Memory B cell (primary cell): ENCODE measurements at regions not wholly inside any gene's neighbourhood (a gene's known extent, or its start where the extent isn't known, plus 50 kb on each side); places are given as distances from the start of the nearest gene placed in this dataset.

ENCODE experiments used
- ATAC-seq: fragments of 150-1000 bp; cut with Tn5 transposase; 2 replicates; pipeline ENCODE4 v1.10.0; 2021; ENCODE audit warnings: low read depth, mild to moderate bottlenecking, moderate library complexity
- DNase-seq, 2 donors: peaks; one replicate each; pipeline ENCODE4 v3.0.0; 2022; ENCODE audit warnings: low spot score in 2 of 2
- H3K27ac Mint-ChIP-seq: one replicate; pipeline ENCODE4 v1.8.0; 2022; ENCODE audit warnings: mild to moderate bottlenecking, moderate library complexity, mixed read lengths
- H3K27me3 Mint-ChIP-seq: one replicate; pipeline ENCODE4 v1.8.0; 2022; ENCODE audit warnings: mixed read lengths
- H3K36me3 Mint-ChIP-seq: one replicate; pipeline ENCODE4 v1.8.0; 2022; ENCODE audit warnings: mild to moderate bottlenecking, mixed read lengths
- H3K4me1 Mint-ChIP-seq: one replicate; pipeline ENCODE4 v1.8.0; 2022; ENCODE audit warnings: mixed read lengths
- H3K4me3 Mint-ChIP-seq: one replicate; pipeline ENCODE4 v1.8.0; 2022; ENCODE audit warnings: mild to moderate bottlenecking, moderate library complexity, mixed read lengths
- H3K9me3 Mint-ChIP-seq: one replicate; pipeline ENCODE4 v1.8.0; 2022; ENCODE audit warnings: mixed read lengths

DNA sequence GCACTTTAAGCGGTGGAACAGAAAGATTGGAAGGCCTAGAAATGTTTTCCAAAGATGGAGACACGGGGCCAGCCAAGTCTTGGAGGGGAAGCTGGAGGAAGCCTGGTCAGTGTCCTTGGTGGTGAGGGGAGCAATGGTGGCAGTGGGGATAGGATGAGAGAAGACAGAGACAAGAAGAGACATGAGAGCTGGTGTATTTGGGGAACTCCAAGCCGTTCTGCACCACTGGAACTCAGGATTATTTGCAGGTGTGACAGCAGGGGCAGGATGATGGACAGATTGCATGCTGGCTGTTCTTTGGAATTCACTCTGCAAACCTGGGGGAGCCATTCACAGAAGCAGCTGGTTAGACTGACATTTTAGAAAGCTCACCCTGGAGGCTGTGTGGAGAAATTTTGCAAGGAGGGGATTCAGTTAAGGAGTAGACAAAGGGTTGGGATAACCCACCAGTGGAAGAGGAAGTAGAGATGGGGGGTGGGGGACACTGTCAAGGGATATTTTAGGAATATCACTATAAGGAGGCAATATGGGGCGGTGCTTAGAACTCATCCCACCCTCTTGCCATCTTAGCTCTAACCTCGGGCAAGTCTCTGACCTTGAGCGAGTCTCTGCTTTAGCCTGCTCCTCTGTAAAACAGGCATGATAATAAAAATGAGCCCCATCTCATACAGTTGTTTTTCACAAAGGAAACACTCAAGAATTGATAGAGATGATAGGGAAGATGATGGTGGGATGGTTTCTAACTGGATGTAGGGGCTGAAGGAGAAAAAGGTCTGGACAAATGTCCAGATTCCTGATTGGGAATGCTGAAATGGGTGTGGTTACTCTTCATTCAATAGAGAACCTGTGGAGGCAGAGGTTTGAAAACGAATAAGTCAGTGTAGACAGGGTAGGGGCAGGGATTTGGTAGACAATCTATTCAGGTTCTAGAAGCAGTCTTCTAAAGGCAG is 175.8 kb downstream of the MYCN start:
- Mint-ChIP-seq H3K27ac (no peak overlapping the region), H3K4me1 (no peaks in the 10 kb centered on the region), H3K36me3 (no peaks in the 10 kb centered on the region), H3K27me3 (peaks cover 2% of the 10 kb centered on the region), H3K9me3 (no peaks in the 10 kb centered on the region), H3K4me3 (no peak overlapping the region)
- ATAC-seq (no peak), DNase-seq (no peak)

DNA sequence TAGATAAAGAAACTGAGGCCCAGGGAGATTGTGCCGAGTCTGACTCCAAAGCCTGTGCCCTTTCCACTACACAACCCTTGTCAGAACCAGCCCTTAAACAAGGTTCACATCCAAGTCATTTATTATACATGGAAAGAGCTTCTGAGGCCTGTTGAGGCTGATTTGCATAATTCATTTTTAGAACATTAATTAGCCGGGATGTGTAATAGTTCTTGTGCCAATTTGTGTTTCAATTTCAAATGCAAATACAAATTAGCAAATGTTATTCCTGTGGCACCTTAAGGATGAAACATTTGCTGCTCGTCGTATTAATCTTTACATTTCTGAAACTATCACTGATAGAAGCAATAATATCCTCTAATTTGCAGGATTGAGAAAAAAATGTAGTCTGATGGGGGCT is 174.9 kb downstream of the MYCN start:
- no peaks in the 10 kb centered on the region for H3K4me1 Mint-ChIP-seq
- H3K4me3 Mint-ChIP-seq: no peak overlapping the region
- H3K36me3 Mint-ChIP-seq: no peaks in the 10 kb centered on the region
- ATAC-seq (no peak), DNase-seq (no peak)
- no peaks in the 10 kb centered on the region for H3K9me3 Mint-ChIP-seq
- H3K27ac Mint-ChIP-seq: no peak overlapping the region
- peaks cover 2% of the 10 kb centered on the region for H3K27me3 Mint-ChIP-seq

DNA sequence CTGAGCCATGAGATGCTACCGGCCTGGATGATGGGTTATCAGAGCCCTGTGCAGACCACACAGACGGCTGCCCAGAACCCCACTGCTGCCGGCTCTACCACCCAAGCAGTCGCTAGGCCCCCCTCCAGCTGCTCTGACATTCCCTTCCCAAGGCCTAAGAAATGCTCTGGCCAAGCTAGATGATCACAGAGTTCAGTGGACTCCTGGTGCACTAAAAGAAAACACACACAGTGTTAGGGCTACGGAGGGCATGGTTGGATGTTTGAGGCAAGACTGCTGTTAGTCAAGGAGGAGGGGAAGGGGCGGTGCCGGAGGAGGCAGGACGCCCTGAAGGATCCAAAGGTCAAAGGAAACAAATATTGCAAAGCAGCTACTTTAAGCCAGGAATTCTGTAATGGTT is 174.5 kb downstream of the MYCN start:
- Mint-ChIP-seq H3K36me3 (no peaks in the 10 kb centered on the region), H3K27ac (no peak overlapping the region), H3K4me3 (no peak overlapping the region), H3K9me3 (no peaks in the 10 kb centered on the region), H3K27me3 (peaks cover 2% of the 10 kb centered on the region), H3K4me1 (no peaks in the 10 kb centered on the region)
- no peak for DNase-seq
- ATAC-seq: no peak

DNA sequence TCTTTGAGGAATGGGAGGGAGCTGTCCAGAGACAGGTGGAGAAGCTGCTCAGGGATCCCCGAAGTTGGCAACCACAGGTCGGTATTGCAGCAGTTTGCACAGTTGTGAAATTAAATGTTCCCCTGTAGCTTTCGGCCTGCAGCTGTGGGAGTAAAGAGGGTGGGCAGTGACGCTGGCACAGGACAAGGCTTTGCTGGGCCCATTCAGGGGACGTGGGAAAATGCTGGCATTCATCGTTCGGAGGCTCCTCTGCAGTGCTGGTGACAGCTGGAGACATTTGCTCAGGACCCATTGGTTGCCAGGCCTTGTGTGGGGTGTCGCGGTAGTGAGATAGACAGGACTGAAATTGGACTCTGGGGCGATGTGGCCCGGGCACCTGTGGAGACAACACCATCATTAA is 173.7 kb downstream of the MYCN start:
- no peak for ATAC-seq
- Mint-ChIP-seq H3K36me3 (no peaks in the 10 kb centered on the region), H3K27ac (no peak overlapping the region), H3K4me3 (no peak overlapping the region), H3K9me3 (no peaks in the 10 kb centered on the region), H3K4me1 (no peaks in the 10 kb centered on the region), H3K27me3 (peaks cover 2% of the 10 kb centered on the region)
- no peak for DNase-seq

DNA sequence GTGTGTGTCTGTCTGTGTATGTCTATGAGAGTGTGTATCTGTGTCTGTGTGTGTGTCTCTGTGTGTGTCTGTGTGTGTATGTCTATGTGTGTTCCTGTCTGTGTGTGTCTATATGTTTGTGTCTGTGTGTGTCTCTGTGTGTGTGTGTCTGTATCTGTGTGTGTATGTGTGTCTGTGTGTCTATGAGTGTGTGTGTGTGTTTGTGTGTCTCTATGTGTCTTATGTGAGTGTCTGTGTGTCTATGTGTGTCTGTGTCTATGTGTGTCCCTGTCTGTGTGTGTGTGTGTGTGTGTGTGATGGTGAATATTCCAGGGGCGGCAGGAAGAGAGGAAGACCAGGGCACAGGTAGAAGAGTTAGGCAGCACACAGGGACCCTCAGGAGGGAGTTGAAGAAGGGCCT is 173.2 kb downstream of the MYCN start:
- Mint-ChIP-seq H3K4me3 (no peak overlapping the region), H3K9me3 (no peaks in the 10 kb centered on the region), H3K36me3 (no peaks in the 10 kb centered on the region), H3K4me1 (no peaks in the 10 kb centered on the region), H3K27ac (no peak overlapping the region), H3K27me3 (peaks cover 2% of the 10 kb centered on the region)
- ATAC-seq (no peak), DNase-seq (no peak)

DNA sequence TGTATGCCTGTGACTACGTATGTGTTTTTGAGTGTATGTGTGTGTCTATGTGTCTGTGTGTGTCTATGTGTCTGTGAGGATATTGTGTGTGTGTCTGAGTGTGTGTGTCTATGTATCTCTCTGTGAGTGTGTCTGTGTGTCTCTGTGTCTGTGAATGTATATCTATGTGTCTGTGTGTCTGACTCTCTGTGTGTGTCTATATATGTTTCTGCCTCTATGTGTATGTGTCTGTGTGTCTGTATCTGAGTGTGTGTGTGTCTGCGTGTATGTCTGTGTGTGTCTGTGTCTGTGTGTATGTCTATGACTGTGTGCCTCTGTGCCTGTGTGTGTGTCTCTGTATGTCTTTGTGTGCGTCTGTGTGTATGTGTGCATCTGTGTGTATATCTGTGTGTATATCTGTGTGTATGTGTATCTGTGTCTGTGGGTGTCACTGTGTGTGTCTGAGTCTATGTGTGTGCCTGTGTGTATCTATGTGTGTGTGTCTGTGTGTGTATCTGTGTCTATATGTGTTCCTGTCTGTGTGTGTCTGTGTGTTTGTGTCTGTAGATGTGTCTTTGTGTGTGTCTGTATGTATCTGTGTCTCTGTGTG is 172.7 kb downstream of the MYCN start:
- Mint-ChIP-seq H3K36me3 (no peaks in the 10 kb centered on the region), H3K4me1 (no peaks in the 10 kb centered on the region), H3K4me3 (no peak overlapping the region), H3K27ac (no peak overlapping the region), H3K27me3 (peaks cover 2% of the 10 kb centered on the region), H3K9me3 (no peaks in the 10 kb centered on the region)
- ATAC-seq: no peak
- no peak for DNase-seq

DNA sequence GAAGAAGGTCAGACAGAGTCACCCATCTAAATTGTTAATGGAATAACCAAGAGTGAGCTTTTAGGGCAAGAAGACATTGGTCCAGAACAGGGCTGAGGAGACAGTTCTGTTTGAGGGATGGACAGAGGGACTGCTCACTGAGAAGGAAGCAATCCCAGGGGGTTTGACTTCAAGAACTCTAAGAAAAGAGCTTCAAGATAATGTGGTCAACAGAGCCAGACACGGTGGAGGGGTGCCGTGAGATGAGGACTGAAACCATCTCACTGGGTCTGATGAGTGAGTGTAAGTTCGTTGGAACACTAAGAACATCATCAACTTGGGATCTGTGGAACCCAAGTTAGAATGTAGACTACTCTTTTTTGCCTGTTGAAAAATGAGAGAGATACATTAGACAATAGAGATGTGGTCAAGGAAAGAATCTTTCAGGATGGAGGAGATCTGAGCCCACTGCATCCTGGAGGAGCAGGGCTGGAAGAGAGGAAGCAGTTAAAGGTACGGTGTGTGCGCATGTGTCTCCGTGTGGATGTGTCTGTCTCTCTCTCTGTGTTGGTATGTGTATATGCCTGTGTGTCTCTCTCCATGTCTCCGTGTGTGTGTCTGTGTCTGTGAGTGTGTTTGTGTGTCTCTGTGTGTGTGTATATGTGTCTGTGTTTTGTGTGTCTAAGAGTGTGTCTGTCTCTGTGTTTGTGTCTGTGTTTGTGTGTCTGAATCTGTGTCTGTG is 172.1 kb downstream of the MYCN start:
- Mint-ChIP-seq H3K4me3 (no peak overlapping the region), H3K4me1 (no peaks in the 10 kb centered on the region), H3K9me3 (no peaks in the 10 kb centered on the region), H3K36me3 (no peaks in the 10 kb centered on the region), H3K27ac (no peak overlapping the region), H3K27me3 (peaks cover 2% of the 10 kb centered on the region)
- no peak for DNase-seq
- ATAC-seq: no peak

DNA sequence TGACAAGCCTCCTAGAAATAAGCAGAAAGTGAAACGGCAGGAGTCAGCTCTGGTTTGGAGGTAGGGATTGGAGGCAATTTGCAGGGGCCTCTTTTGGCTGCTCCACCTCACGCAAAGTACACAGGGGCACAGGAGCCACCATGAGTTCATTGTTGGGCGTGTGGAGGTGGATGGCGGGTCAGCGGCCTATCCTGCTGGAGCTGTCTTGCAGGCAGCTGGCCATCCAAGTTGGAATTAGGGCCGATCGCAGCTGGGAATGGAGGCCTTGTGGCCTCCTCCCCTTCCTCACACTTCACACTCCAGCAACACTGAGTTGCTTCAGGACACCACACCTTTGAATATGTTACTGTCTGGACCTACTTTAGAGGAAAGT is 171.5 kb downstream of the MYCN start:
- Mint-ChIP-seq H3K9me3 (no peaks in the 10 kb centered on the region), H3K4me3 (no peak overlapping the region), H3K27me3 (peaks cover 2% of the 10 kb centered on the region), H3K4me1 (no peaks in the 10 kb centered on the region), H3K27ac (no peak overlapping the region), H3K36me3 (no peaks in the 10 kb centered on the region)
- no peak for ATAC-seq
- DNase-seq: no peak

DNA sequence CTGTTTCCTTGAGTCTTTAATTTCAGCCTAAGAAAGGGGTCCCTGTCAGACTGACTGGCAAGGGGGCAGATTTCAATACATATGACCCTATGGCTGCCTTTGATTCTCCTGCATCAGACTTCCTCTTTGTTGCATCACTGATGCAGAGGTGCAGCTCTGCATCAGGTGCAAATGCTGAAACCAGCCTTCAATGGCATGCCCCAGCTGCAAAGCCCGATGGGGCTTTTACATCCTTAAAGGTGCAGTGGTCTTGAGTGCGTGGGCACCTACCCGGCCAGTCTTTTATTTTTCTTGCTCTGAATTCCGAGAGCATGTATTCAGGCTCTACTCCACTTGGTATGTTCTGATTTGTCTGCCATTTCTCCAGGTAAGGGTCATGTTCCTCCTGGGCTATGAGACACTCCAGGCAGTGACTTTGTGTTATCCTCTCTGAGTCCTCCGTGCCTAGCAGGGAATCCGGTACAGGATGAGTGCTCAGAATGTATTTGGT is 169.5 kb downstream of the MYCN start:
- Mint-ChIP-seq H3K4me3 (no peak overlapping the region), H3K27ac (no peak overlapping the region), H3K27me3 (peaks cover 2% of the 10 kb centered on the region), H3K36me3 (no peaks in the 10 kb centered on the region), H3K4me1 (no peaks in the 10 kb centered on the region), H3K9me3 (no peaks in the 10 kb centered on the region)
- no peak for DNase-seq
- ATAC-seq: no peak

DNA sequence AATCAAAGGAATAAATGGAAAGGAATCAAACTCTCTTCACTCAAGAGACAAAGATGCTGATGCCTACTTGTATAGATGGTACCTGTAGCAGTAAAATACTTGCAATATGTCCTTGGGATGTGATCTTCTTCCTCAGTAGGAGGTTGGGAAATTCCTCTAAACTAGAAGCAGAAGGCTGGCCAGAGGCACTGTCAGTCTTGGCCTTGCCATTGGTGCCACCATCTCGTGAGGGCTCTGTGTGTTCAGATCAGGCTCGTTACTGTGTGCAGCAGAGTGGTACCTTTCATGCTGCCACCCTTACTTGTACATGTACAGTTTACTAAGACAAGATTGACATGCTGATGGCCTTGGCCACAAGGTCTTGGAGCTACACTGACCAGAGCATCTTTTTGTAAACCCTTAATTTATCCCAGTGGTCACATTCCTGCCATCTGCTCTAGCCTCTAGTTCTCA is 169.0 kb downstream of the MYCN start:
- Mint-ChIP-seq H3K4me3 (no peak overlapping the region), H3K27ac (no peak overlapping the region), H3K36me3 (no peaks in the 10 kb centered on the region), H3K27me3 (peaks cover 2% of the 10 kb centered on the region), H3K9me3 (no peaks in the 10 kb centered on the region), H3K4me1 (no peaks in the 10 kb centered on the region)
- DNase-seq (no peak), ATAC-seq (no peak)

DNA sequence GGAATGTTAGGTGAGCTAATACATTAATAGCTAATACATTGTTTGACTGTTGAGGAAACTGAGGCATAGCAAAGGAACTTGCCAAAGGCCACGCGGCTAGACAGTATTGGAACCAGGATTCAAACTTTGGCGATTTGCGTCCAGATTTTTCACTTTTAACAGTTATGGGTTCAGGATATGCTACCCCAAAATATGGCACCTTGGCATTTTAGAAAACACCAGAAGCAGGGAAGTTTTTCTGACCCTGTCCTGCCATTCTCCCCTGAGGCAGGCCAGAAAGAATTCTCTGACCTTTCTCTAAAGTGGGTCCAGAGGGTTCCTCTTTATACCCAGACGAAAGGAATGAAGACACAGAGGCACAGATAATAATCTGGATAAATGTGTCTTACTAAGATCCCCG is 166.9 kb downstream of the MYCN start:
- Mint-ChIP-seq H3K4me3 (no peak overlapping the region), H3K36me3 (no peaks in the 10 kb centered on the region), H3K4me1 (no peaks in the 10 kb centered on the region), H3K9me3 (no peaks in the 10 kb centered on the region), H3K27me3 (peaks cover 2% of the 10 kb centered on the region), H3K27ac (no peak overlapping the region)
- DNase-seq (no peak), ATAC-seq (no peak)

DNA sequence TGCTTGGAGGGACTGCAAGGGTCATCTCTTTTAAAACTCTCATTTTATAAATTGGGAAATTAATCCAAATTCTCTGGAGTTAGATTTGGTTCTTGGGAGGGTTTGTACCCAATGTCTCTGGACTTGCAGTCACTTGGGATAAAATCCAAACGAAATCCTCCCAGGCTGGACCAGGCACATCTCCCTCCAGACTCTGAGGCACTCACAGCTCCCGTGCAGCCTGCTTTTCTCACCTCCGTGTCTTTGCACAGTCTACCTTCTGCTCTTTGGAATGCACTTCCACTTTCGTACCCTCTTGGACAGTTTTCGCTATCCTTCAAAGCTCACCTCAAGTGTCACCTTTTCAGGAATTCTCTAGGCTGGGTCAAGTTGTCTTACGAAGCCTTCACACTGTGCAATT is 166.3 kb downstream of the MYCN start:
- no peaks in the 10 kb centered on the region for H3K4me1 Mint-ChIP-seq
- H3K9me3 Mint-ChIP-seq: no peaks in the 10 kb centered on the region
- peaks cover 2% of the 10 kb centered on the region for H3K27me3 Mint-ChIP-seq
- no peak for ATAC-seq
- H3K4me3 Mint-ChIP-seq: no peak overlapping the region
- H3K36me3 Mint-ChIP-seq: no peaks in the 10 kb centered on the region
- DNase-seq: no peak
- H3K27ac Mint-ChIP-seq: no peak overlapping the region

DNA sequence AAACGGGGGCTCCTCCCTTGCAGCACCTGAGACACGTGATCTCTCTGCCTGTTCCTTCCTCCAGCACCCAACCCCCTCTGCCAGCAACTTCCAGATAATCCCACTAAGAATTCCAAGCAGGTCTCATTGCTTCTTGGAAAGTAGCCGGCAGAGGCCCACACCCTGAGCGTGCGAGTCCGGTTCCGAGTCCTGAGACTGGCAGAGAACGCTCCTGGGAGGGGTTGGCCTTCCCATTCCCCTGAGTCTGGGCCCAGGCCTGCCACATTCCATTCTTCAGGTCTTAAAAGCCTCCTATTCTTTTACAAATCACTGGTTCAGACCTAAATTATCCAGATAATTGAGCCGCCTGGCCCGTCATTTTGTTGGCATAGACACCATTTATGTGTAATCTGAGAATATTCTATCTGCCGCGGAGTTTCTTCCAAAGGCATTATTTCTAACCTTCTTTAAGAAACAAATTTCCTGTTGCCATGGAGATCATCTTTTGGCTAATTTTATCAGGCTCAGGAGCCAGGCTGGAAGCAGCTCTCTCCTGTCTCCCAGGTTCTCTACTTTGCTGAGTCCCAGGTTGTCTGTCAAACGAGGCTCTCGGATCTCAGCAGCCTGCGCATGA is 165.4 kb downstream of the MYCN start:
- Mint-ChIP-seq H3K4me1 (no peaks in the 10 kb centered on the region), H3K27me3 (peaks cover 2% of the 10 kb centered on the region), H3K36me3 (no peaks in the 10 kb centered on the region), H3K9me3 (no peaks in the 10 kb centered on the region), H3K27ac (no peak overlapping the region), H3K4me3 (no peak overlapping the region)
- ATAC-seq (no peak), DNase-seq (no peak)
